Breast epithelium (tissue), 4 donors: ENCODE measurements at regions not wholly inside any gene's neighbourhood (a gene's known extent, or its start where the extent isn't known, plus 50 kb on each side); places are given as distances from the start of the nearest gene placed in this dataset.

Experiments
- DNase-seq, 2 donors: peaks; one replicate each; pipeline ENCODE4 v3.0.0-alpha.2; 2019; ENCODE audit warnings: low spot score in 2 of 2
- H3K27ac ChIP-seq, 2 donors: fragments of 200-600 bp; sonication (generic) in 1 of 2; one replicate each; pipeline ENCODE4 v1.5.1; 2016 to 2019; ENCODE audit warnings: mild to moderate bottlenecking in 1 of 2
- H3K27me3 ChIP-seq, 2 donors: fragments of 200-600 bp; sonication (generic) in 1 of 2; one replicate each; pipeline versions ENCODE4 v1.5.1 to v1.6.0; 2017 to 2019; ENCODE audit warnings: control low read depth in 1 of 2, mild to moderate bottlenecking in 1 of 2
- H3K36me3 ChIP-seq: fragments of 200-600 bp; one replicate; pipeline ENCODE4 v1.5.1; 2019
- H3K4me1 ChIP-seq, 2 donors: fragments of 200-600 bp; sonication (generic); one replicate each; pipeline ENCODE4 v1.5.1; 2016 to 2019; ENCODE audit warnings: control low read depth in 1 of 2
- H3K4me3 ChIP-seq, 3 donors: fragments of 200-600 bp; sonication (generic); 1 replicate in 2 of 3; 2 replicates in 1 of 3; pipeline ENCODE4 v1.5.1; 2016 to 2019; ENCODE audit warnings: mild to moderate bottlenecking in 3 of 3, moderate library complexity in 2 of 3
- H3K9me3 ChIP-seq, 2 donors: fragments of 200-600 bp; sonication (generic) in 1 of 2; one replicate each; pipeline ENCODE4 v1.5.1; 2016 to 2019; ENCODE audit warnings: control low read depth in 1 of 2
- POLR2A ChIP-seq: fragments of 450-650 bp; IDR thresholded peaks from one replicate; pipeline ENCODE4 v1.6.1; 2016; ENCODE audit warnings: antibody characterized with exemption, mild to moderate bottlenecking, moderate library complexity
- POLR2AphosphoS5 ChIP-seq, 3 donors: sonication (generic); formaldehyde crosslinking; IDR thresholded peaks; one replicate each; pipeline ENCODE4 v1.6.1; 2017; ENCODE audit warnings: antibody characterized with exemption in 3 of 3
- intact Hi-C: fragments of 100-400 bp; cut with DNase I; formaldehyde crosslinking; loops from one replicate; pipeline ENCODE4 v1.15.1; 2023; ENCODE audit warnings: low total_unique reads
- TF ChIP-seq, protein P1 (sequence below), 3 donors: fragments of 450-650 bp; IDR thresholded peaks; one replicate each; pipeline ENCODE4 v1.5.1; 2016 to 2017; ENCODE audit warnings: antibody characterized with exemption in 3 of 3, mild to moderate bottlenecking in 3 of 3, moderate library complexity in 3 of 3

DNA sequence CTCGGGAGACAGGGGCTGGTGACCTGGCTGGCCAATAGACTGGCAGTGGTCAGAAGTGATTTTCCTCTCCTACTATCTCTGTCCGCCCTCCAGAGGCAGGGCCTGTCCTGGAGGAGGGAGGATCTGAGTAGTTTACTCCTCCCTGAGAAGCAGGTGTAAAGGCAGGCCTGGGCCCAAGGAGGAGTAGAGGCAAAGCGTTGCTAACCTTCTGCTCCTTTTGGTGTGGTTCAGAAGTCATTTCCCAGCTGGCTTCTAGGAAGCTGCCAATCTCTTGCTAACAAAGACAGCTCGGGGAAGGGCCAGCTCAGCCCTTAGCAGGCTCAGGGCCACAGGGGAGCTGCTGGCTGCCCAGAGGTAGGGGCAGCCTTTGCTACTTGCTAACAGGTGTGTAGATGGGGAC lies 151.1 kb upstream of the NECTIN1 start:
- H3K27ac ChIP-seq, result no peak overlapping the region
- no peak overlapping the region for H3K4me3 ChIP-seq
- no peaks in the 10 kb centered on the region for H3K36me3 ChIP-seq
- intact Hi-C loops, result no loop called here
- TF ChIP-seq POLR2AphosphoS5 (IDR thresholded peaks at IDR 0.05), result no peak
- TF ChIP-seq POLR2A, result no peak
- TF ChIP-seq, protein P1, sequence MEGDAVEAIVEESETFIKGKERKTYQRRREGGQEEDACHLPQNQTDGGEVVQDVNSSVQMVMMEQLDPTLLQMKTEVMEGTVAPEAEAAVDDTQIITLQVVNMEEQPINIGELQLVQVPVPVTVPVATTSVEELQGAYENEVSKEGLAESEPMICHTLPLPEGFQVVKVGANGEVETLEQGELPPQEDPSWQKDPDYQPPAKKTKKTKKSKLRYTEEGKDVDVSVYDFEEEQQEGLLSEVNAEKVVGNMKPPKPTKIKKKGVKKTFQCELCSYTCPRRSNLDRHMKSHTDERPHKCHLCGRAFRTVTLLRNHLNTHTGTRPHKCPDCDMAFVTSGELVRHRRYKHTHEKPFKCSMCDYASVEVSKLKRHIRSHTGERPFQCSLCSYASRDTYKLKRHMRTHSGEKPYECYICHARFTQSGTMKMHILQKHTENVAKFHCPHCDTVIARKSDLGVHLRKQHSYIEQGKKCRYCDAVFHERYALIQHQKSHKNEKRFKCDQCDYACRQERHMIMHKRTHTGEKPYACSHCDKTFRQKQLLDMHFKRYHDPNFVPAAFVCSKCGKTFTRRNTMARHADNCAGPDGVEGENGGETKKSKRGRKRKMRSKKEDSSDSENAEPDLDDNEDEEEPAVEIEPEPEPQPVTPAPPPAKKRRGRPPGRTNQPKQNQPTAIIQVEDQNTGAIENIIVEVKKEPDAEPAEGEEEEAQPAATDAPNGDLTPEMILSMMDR (IDR thresholded peaks at IDR 0.05), result no peak
- no peak for DNase-seq
- H3K4me1 ChIP-seq, result no peaks in the 10 kb centered on the region
- H3K27me3 ChIP-seq, result no peaks in the 10 kb centered on the region
- H3K9me3 ChIP-seq, result no peaks in the 10 kb centered on the region

DNA sequence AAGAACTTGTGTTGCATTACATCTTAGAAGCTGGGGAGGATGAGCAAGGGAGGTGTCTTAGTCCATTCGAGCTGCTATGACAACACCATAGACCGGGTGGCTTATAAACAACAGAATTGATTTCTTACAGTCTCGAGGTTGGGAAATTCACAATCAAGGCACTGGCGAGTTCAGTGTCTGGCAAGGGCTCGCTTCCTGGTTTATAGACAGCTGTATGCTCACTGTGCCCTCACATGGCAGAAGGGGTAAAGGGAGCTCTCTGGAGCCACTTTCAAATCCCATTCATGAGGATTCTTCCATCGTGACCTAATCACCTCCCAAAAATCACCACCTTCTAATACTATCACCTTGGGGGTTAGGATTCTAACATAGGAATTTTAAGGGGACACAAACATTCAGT lies 150.0 kb upstream of the NECTIN1 start:
- Histone ChIP-seq H3K36me3 (no peaks in the 10 kb centered on the region), H3K9me3 (no peaks in the 10 kb centered on the region), H3K4me1 (no peaks in the 10 kb centered on the region), H3K4me3 (no peak overlapping the region), H3K27me3 (no peaks in the 10 kb centered on the region), H3K27ac (no peak overlapping the region)
- no peak for DNase-seq
- no peak for TF ChIP-seq POLR2AphosphoS5 (IDR thresholded peaks at IDR 0.05)
- TF ChIP-seq, protein P1 (IDR thresholded peaks at IDR 0.05), result no peak
- TF ChIP-seq POLR2A, result no peak
- intact Hi-C loops, result loop anchor here (5.0 kb wide), 1 partner anchor 218 kb away; no protein-coding TSS in a partner anchor

DNA sequence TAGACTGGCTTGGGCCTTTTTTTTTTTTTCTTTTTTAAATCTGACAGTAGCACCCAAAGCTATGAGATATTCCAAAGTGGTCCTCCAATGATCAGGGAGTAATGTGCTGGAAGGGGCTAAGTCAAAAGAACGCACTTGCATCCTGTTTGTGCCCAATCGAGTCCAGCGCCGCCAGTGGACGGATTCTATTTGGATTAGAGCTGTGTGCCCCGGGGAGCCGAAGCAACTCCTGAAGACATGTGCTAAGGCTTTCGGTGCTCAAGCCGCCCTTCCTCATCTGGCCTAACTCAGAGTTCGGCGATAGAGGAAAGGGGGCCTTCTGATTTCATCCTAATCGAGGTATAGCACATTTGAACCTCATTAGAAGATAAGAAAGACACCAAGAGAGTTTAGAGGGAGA lies 147.8 kb upstream of the NECTIN1 start:
- no peak for DNase-seq
- TF ChIP-seq POLR2A (no peak), POLR2AphosphoS5 (IDR thresholded peaks at IDR 0.05) (no peak)
- TF ChIP-seq, protein P1 (IDR thresholded peaks at IDR 0.05), result no peak
- Histone ChIP-seq H3K4me3 (no peak overlapping the region), H3K36me3 (no peaks in the 10 kb centered on the region), H3K27ac (no peak overlapping the region), H3K27me3 (no peaks in the 10 kb centered on the region), H3K4me1 (no peaks in the 10 kb centered on the region), H3K9me3 (no peaks in the 10 kb centered on the region)
- intact Hi-C loops, result loop anchor here (5.0 kb wide), 1 partner anchor 220 kb away; no protein-coding TSS in a partner anchor

DNA sequence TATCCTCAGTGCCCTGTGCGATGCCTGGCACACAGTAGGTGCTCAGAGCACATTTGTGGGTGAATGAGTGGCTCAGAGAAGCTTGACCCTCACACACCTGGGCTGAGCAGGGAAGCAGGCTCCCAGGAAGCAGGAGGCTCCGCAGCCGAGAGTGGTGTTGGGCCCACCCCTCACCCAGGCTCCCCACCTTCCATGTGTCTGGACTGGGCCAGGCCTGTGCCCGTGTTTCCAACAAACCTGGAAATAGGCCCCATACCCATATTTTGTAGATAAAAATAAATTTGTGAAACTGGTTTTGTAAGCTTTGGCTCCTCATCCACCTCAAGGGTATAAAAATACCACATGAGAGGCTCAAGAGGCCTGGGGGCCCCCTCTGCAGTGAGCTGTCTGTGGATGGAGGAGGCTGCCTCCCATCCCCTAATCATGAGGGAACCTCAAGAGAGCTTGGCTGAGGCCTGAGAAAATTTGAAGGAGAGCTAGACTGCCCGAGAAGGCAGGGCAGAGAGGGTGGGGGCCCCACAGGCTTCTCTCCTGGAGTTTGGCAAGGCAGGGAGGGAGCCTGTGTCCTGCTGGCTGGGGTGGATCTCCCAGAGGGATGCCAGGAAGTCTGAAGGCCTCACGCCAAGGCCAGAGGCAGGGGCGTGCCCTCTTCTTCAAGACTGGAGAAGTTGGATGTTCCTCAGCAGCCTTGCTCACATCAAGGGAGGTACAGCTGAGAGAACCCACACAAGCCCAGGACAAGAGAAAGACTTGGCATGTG lies 147.0 kb upstream of the NECTIN1 start:
- TF ChIP-seq, protein P1 (IDR thresholded peaks at IDR 0.05), result no peak
- H3K27me3 ChIP-seq, result no peaks in the 10 kb centered on the region
- H3K27ac ChIP-seq, result no peak overlapping the region
- DNase-seq, result no peak
- intact Hi-C loops, result loop anchor here (5.0 kb wide), 1 partner anchor 221 kb away; no protein-coding TSS in a partner anchor
- no peaks in the 10 kb centered on the region for H3K9me3 ChIP-seq
- H3K4me3 ChIP-seq, result no peak overlapping the region
- H3K36me3 ChIP-seq, result no peaks in the 10 kb centered on the region
- H3K4me1 ChIP-seq, result no peaks in the 10 kb centered on the region

DNA sequence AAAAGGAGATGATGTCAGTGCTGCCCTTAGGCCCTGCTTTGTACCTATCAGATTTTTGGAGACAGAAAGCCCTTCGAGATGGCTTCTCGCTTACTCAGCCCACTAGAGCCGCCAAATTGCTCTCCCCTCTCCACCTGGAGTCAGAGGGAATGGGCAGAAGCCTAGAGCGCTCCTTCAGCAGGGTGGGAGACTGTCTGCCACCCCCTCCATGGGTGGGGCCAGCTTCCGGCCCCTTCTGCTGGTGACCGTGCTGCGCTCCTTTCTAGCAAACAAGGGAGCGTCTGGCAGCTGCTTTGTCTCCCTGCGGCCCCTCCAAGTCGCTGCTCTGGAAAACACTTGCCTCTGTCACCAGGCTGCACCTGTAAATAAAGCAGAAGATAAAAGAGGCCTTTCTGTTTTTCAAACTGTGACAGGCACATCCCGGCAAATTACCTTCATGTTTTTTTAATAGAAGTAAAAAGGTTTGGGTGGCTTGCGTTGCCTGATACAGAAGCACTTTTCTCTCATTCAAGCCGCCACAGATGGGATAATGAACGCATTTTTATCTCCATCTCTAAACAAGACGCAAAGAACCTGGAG lies 145.7 kb upstream of the NECTIN1 start:
- Histone ChIP-seq H3K9me3 (no peaks in the 10 kb centered on the region), H3K4me3 (no peak overlapping the region), H3K27ac (no peak overlapping the region), H3K4me1 (no peaks in the 10 kb centered on the region), H3K27me3 (no peaks in the 10 kb centered on the region), H3K36me3 (no peaks in the 10 kb centered on the region)
- TF ChIP-seq POLR2AphosphoS5 (IDR thresholded peaks at IDR 0.05) (no peak), POLR2A (no peak)
- TF ChIP-seq, protein P1 (IDR thresholded peaks at IDR 0.05), result no peak
- intact Hi-C loops, result loop anchor here (5.0 kb wide), 1 partner anchor 223 kb away; no protein-coding TSS in a partner anchor
- no peak for DNase-seq
